DOHH2 (cell line): ENCODE measurements at regions not wholly inside any gene's neighbourhood (a gene's known extent, or its start where the extent isn't known, plus 50 kb on each side); places are given as distances from the start of the nearest gene placed in this dataset.

Source experiments
- H3F3A ChIP-seq: fragments of 200-600 bp; sonication (generic), shearing (Covaris generic); 2 replicates; pipeline ENCODE4 v1.6.0; 2016; ENCODE audit warnings: antibody characterized with exemption, mild to moderate bottlenecking; ENCODE audit not compliant: control insufficient read depth, insufficient read depth
- H3K27ac ChIP-seq: fragments of 200-600 bp; sonication (generic); 2 replicates; pipeline ENCODE4 v1.5.1; 2014; ENCODE audit warnings: low read depth, mild to moderate bottlenecking, low read length, moderate library complexity
- H3K27me3 ChIP-seq: fragments of 200-600 bp; sonication (generic); 2 replicates; pipeline ENCODE4 v1.6.1; 2014; ENCODE audit warnings: mild to moderate bottlenecking, low read length, mixed read lengths; ENCODE audit not compliant: control insufficient read depth
- H3K36me3 ChIP-seq: fragments of 200-600 bp; sonication (generic); 2 replicates; pipeline ENCODE4 v1.6.1; 2014; ENCODE audit warnings: mild to moderate bottlenecking, low read length, moderate library complexity, mixed read lengths; ENCODE audit not compliant: control insufficient read depth
- H3K4me1 ChIP-seq: fragments of 200-600 bp; sonication (generic); 2 replicates; pipeline ENCODE4 v1.6.1; 2014; ENCODE audit warnings: mild to moderate bottlenecking, low read length, mixed read lengths; ENCODE audit not compliant: control insufficient read depth
- H3K4me2 ChIP-seq: fragments of 200-600 bp; sonication (generic); 2 replicates; pipeline ENCODE4 v1.6.0; 2014; ENCODE audit warnings: mild to moderate bottlenecking, low read length, moderate library complexity
- H3K4me3 ChIP-seq: fragments of 200-600 bp; sonication (generic); 2 replicates; pipeline ENCODE4 v1.5.1; 2014; ENCODE audit warnings: mild to moderate bottlenecking, low read length, mixed read lengths
- H3K79me2 ChIP-seq: fragments of 200-600 bp; sonication (generic); 2 replicates; pipeline ENCODE4 v1.6.1; 2014; ENCODE audit warnings: mild to moderate bottlenecking, low read length, mixed read lengths; ENCODE audit not compliant: control insufficient read depth
- H3K9me2 ChIP-seq: fragments of 200-600 bp; sonication (generic); replicated peaks from 2 replicates; pipeline ENCODE4 v1.6.1; 2014; ENCODE audit warnings: mild to moderate bottlenecking, low read length, mixed read lengths; ENCODE audit not compliant: control insufficient read depth
- H3K9me3 ChIP-seq: fragments of 200-600 bp; sonication (generic); 2 replicates; pipeline ENCODE4 v1.6.1; 2014; ENCODE audit warnings: antibody characterized with exemption, low read length, mixed read lengths; ENCODE audit not compliant: control insufficient read depth, insufficient read depth
- H4K20me1 ChIP-seq: fragments of 200-600 bp; sonication (generic); 2 replicates; pipeline ENCODE4 v1.6.0; 2014; ENCODE audit warnings: low read depth, mild to moderate bottlenecking, antibody characterized with exemption, low read length, moderate library complexity; ENCODE audit not compliant: control insufficient read depth, insufficient read depth
- EZH2phosphoT487 ChIP-seq: fragments of 200-600 bp; sonication (generic); IDR thresholded peaks from 2 replicates; pipeline ENCODE4 v1.6.1; 2017; ENCODE audit warnings: borderline replicate concordance, mild to moderate bottlenecking, antibody characterized with exemption, low read length, moderate library complexity, mixed read lengths
- TF ChIP-seq, protein P1 (sequence below): fragments of 200-600 bp; sonication (generic); IDR thresholded peaks from one replicate; pipeline ENCODE4 v1.5.1; 2014; ENCODE audit warnings: antibody characterized with exemption, mild to moderate bottlenecking, low read depth, low read length; ENCODE audit not compliant: poor library complexity, severe bottlenecking

DNA sequence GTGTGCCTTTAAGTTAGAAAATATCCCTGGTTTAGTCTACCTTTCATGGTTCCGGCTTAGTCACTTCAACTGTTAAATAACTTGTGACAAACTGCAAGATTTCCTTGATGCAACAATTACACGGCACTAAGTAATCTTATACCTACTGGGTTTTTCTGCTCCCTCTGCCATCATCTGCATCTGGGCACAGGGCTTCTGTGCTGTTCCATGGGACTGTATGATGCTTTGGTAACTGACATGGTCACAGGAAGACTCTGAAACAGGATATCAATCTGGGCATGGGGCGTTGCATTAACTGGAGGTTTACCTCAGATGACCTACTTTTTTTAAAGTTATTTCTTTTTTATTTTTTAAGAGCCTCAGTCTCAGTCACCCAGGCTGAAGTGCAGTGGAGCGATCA is 365.4 kb downstream of the SS18 start:
- no peaks in the 10 kb centered on the region for H3K27me3 ChIP-seq
- H3K4me2 ChIP-seq = no peak overlapping the region

DNA sequence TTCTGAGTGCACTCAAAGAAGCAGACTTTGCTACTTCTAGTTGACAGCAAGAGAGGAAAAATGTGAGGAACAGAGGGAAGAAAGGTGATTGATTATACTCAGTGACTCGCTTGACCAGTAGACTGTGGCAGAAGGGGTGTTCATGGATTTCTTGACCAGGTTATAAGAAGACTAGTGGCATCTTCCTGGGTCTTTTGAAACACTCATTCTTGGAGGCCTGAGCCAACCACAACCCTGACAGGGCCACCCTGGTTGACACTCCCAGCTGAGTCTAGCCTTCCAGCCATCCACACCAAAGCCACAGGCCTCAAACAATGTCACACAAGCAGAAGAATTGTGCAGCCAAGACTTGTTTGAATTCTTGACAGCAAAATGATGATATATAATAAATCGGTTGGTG is 366.3 kb downstream of the SS18 start:
- Histone ChIP-seq H4K20me1 (no peaks in the 10 kb centered on the region), H3K79me2 (no peaks in the 10 kb centered on the region), H3F3A (no peaks in the 10 kb centered on the region), H3K4me3 (no peak overlapping the region), H3K27ac (no peak overlapping the region), H3K4me2 (no peak overlapping the region), H3K27me3 (no peaks in the 10 kb centered on the region), H3K9me3 (no peaks in the 10 kb centered on the region), H3K9me2 (no peaks in the 10 kb centered on the region), H3K4me1 (no peaks in the 10 kb centered on the region), H3K36me3 (no peaks in the 10 kb centered on the region)
- TF ChIP-seq, protein P1, sequence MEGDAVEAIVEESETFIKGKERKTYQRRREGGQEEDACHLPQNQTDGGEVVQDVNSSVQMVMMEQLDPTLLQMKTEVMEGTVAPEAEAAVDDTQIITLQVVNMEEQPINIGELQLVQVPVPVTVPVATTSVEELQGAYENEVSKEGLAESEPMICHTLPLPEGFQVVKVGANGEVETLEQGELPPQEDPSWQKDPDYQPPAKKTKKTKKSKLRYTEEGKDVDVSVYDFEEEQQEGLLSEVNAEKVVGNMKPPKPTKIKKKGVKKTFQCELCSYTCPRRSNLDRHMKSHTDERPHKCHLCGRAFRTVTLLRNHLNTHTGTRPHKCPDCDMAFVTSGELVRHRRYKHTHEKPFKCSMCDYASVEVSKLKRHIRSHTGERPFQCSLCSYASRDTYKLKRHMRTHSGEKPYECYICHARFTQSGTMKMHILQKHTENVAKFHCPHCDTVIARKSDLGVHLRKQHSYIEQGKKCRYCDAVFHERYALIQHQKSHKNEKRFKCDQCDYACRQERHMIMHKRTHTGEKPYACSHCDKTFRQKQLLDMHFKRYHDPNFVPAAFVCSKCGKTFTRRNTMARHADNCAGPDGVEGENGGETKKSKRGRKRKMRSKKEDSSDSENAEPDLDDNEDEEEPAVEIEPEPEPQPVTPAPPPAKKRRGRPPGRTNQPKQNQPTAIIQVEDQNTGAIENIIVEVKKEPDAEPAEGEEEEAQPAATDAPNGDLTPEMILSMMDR = no peak
- TF ChIP-seq EZH2phosphoT487 = no peak

More for the DNA sequence above, 365.4 kb downstream of the SS18 start:
- Histone ChIP-seq H3K79me2 (no peaks in the 10 kb centered on the region), H3K9me2 (no peaks in the 10 kb centered on the region), H3K27ac (no peak overlapping the region), H3K36me3 (no peaks in the 10 kb centered on the region), H3K4me3 (no peak overlapping the region), H3F3A (no peaks in the 10 kb centered on the region), H3K9me3 (no peaks in the 10 kb centered on the region), H3K4me1 (no peaks in the 10 kb centered on the region), H4K20me1 (no peaks in the 10 kb centered on the region)
- TF ChIP-seq, protein P1 = no peak
- TF ChIP-seq EZH2phosphoT487 = no peak

DNA sequence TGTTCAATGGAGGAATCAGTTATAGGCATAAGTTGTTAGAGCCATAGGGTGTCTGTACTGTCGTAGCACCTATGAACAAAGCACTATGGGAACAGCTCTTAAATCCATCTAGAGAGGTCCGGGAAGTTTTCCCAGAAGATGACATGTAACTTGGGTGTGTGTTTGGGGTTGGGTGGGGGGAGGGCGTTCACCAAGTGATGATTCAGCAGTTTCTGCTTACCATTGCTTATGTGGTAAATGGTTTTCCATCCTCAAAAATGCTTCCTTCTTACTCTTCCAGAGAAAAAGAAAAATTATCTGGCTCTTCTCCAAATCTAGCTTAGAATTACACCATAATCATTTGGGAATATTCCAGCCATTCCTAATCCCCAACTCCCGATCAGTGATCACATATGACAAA is 361.1 kb upstream of the ZNF521 start:
- TF ChIP-seq, protein P1 = no peak
- TF ChIP-seq EZH2phosphoT487 = no peak
- H3K36me3 ChIP-seq = no peaks in the 10 kb centered on the region

More for the DNA sequence above, 361.1 kb upstream of the ZNF521 start:
- Histone ChIP-seq H3K27me3 (0 out of 2 replicates have a peak, but pooled peaks cover 2% of the 10 kb centered on the region), H3K4me1 (no peaks in the 10 kb centered on the region), H3K4me2 (no peak overlapping the region), H3F3A (no peaks in the 10 kb centered on the region), H3K4me3 (no peak overlapping the region), H3K79me2 (no peaks in the 10 kb centered on the region), H3K9me2 (no peaks in the 10 kb centered on the region), H3K27ac (no peak overlapping the region), H4K20me1 (no peaks in the 10 kb centered on the region), H3K9me3 (no peaks in the 10 kb centered on the region; the same call in 1 of the 2 replicates)
